Nephron progenitor cell (in vitro differentiated cells): ENCODE measurements at regions not wholly inside any gene's neighbourhood (a gene's known extent, or its start where the extent isn't known, plus 50 kb on each side); places are given as distances from the start of the nearest gene placed in this dataset.

Experiments used
- DNase-seq: peaks from one replicate; pipeline ENCODE4 v3.0.0; 2021
- H3K27ac Mint-ChIP-seq: 2 replicates; pipeline ENCODE4 v1.8.0; 2021; ENCODE audit warnings: mild to moderate bottlenecking, moderate library complexity, mixed read lengths
- H3K27me3 Mint-ChIP-seq: 2 replicates; pipeline ENCODE4 v1.8.0; 2021; ENCODE audit warnings: mild to moderate bottlenecking, low read depth, mixed read lengths; ENCODE audit not compliant: poor library complexity
- H3K36me3 Mint-ChIP-seq: 2 replicates; pipeline ENCODE4 v1.8.0; 2021; ENCODE audit warnings: low read depth, mixed read lengths
- H3K4me1 Mint-ChIP-seq: 2 replicates; pipeline ENCODE4 v1.8.0; 2021; ENCODE audit warnings: mixed read lengths
- H3K4me3 Mint-ChIP-seq: 2 replicates; pipeline ENCODE4 v1.8.0; 2021; ENCODE audit warnings: mild to moderate bottlenecking, moderate library complexity, mixed read lengths
- H3K9me3 Mint-ChIP-seq: 2 replicates; pipeline ENCODE4 v1.8.0; 2021; ENCODE audit warnings: mild to moderate bottlenecking, moderate library complexity, mixed read lengths
- TF ChIP-seq, protein P1 (sequence below): fragments of 200-600 bp; sonication (generic); IDR thresholded peaks from 2 replicates; pipeline ENCODE4 v1.5.0; 2021; ENCODE audit warnings: antibody characterized with exemption

DNA sequence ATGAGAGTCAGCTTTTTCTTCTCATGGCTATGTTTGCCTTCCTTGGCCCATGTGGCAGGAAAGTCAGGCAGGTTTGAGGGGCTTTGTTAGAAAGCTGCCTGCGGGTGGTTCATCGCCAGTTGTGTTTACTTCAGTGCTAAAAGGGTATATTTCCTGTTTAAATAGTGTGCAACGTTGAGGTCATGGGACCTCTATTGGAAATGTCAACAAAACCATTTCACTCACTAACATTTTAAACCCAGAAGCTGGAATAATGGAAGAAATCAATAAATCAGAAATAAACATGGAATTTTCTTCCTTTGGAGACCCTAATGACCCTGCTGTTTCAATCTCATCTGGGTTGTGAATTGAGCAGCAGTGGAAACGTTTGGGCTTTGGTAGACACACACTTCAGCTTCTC lies 185.8 kb downstream of the ANKRD50 start:
- TF ChIP-seq, protein P1, sequence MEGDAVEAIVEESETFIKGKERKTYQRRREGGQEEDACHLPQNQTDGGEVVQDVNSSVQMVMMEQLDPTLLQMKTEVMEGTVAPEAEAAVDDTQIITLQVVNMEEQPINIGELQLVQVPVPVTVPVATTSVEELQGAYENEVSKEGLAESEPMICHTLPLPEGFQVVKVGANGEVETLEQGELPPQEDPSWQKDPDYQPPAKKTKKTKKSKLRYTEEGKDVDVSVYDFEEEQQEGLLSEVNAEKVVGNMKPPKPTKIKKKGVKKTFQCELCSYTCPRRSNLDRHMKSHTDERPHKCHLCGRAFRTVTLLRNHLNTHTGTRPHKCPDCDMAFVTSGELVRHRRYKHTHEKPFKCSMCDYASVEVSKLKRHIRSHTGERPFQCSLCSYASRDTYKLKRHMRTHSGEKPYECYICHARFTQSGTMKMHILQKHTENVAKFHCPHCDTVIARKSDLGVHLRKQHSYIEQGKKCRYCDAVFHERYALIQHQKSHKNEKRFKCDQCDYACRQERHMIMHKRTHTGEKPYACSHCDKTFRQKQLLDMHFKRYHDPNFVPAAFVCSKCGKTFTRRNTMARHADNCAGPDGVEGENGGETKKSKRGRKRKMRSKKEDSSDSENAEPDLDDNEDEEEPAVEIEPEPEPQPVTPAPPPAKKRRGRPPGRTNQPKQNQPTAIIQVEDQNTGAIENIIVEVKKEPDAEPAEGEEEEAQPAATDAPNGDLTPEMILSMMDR: no peak
- Mint-ChIP-seq H3K27me3 (no peaks in the 10 kb centered on the region), H3K4me3 (no peak overlapping the region), H3K9me3 (peaks cover 3% of the 10 kb centered on the region), H3K36me3 (no peaks in the 10 kb centered on the region), H3K27ac (peak overlapping the region; percentile 24), H3K4me1 (no peaks in the 10 kb centered on the region)
- DNase-seq: no peak

DNA sequence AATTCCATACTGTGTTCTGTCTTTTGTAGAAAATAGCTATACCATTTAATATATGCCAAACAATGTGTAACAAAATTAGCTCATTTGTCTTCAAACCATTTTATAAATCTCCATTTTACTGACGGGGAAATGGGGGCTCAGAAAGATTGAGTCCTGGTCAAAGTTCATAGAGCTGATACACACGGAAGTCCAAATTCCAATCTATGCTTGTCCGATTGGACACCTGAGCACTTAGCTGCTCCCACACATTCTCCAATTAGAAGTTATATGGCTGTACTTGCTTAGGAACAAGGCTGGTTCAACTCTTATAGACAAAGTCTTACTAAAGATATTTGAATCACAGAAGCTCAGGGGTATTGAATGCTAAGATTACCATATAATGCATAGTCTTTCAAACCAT lies 185.2 kb downstream of the ANKRD50 start:
- H3K4me3 Mint-ChIP-seq: no peak overlapping the region
- peaks cover 3% of the 10 kb centered on the region for H3K9me3 Mint-ChIP-seq
- no peaks in the 10 kb centered on the region for H3K4me1 Mint-ChIP-seq
- no peak for DNase-seq
- no peaks in the 10 kb centered on the region for H3K36me3 Mint-ChIP-seq
- no peak overlapping the region for H3K27ac Mint-ChIP-seq
- TF ChIP-seq, protein P1: no peak
- H3K27me3 Mint-ChIP-seq: no peaks in the 10 kb centered on the region

DNA sequence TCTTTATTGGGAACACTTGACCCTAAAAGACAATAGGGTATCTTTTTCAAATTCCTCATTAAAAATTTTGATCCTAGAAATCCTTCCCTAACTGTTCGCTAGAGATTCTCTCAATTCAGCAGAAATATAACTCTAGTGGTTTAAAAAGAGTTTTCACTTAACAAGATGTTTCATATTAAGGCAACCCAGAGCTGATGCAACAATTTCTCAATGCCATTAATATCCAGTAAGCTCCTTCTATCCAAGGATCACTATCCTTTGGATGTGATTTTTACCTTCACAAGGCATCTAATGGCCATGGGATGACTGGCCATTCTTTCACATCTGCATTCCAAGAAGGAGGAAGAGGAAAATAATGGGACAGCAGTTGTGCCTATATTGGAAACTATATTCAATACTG lies 183.4 kb downstream of the ANKRD50 start:
- Mint-ChIP-seq H3K9me3 (peaks cover 3% of the 10 kb centered on the region), H3K27ac (no peak overlapping the region), H3K27me3 (no peaks in the 10 kb centered on the region), H3K4me3 (no peak overlapping the region), H3K36me3 (no peaks in the 10 kb centered on the region), H3K4me1 (no peaks in the 10 kb centered on the region)
- DNase-seq: no peak
- TF ChIP-seq, protein P1: no peak

DNA sequence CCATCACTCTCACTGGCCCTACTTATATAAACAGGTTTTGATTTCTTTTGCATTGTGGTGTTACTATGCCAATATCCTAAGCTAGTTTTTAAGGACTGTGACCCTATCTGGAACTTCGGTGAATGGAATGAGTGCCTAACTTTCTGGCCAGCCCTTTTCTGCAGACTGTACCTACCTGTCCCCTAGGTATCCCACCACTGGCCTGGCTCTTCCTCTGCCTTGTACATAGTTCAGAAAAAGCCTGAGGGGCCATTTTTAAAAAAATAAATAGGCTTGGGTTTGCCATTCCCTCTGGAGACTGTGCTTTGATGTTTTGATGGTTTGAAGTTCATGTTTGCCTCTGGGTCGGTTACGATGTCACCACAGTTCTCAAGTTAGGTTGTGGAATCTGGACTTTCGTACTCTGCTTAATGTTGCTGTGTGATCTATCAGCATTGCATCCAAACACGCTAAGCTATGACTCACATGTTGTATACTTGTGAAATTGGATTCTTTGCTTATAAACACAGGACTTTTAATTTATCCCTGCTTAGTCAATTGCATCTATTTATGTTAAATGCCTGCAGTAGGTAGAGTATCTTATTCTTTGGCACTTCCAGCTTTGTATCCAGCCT lies 182.0 kb downstream of the ANKRD50 start:
- no peaks in the 10 kb centered on the region for H3K27me3 Mint-ChIP-seq
- H3K9me3 Mint-ChIP-seq: no peaks in the 10 kb centered on the region
- H3K27ac Mint-ChIP-seq: no peak overlapping the region
- peaks cover 8% of the 10 kb centered on the region for H3K4me1 Mint-ChIP-seq
- H3K36me3 Mint-ChIP-seq: no peaks in the 10 kb centered on the region
- no peak overlapping the region for H3K4me3 Mint-ChIP-seq
- TF ChIP-seq, protein P1: no peak
- no peak for DNase-seq

DNA sequence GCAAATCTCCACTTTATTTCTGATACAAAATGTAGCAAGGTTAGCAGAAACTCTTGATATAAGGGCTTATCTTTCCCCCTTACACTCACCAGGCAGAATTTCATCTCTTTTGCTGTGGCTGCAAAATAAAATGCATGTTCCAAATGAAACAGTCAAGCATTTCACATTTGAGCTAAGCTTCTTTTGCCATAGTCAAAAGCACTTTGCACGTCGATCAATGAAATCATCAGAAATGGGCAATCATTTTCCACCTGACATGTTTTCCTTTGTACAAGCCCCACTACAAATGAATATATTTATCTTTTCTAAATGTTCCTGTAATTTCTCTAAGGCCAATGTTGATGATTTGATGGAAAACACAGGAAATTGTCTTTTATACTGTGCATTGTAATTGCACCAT lies 178.4 kb downstream of the ANKRD50 start:
- Mint-ChIP-seq H3K27ac (no peak overlapping the region), H3K36me3 (no peaks in the 10 kb centered on the region), H3K4me1 (peaks cover 10% of the 10 kb centered on the region), H3K9me3 (no peaks in the 10 kb centered on the region), H3K27me3 (no peaks in the 10 kb centered on the region), H3K4me3 (no peak overlapping the region)
- TF ChIP-seq, protein P1: no peak
- DNase-seq: no peak

DNA sequence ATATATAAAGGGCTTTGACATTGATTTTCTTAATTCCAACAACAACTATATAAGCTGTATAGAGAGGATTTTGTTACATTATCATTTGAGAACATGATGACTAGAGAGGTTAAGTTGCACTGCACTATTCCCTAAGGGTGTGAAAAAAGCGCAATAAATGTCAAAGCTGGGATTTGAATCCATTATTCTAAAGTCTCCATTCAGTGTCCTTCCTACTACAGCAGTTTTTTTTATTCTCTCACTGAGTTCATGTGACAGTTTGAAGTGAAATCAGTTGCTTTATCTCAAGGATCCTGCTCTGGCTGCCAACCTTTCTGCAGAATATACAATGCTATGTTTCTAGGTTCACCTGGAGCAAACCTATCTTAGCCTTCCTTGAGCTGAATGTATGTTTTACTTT lies 177.5 kb downstream of the ANKRD50 start:
- H3K4me3 Mint-ChIP-seq: no peak overlapping the region
- H3K4me1 Mint-ChIP-seq: peaks cover 10% of the 10 kb centered on the region
- no peak for DNase-seq
- no peaks in the 10 kb centered on the region for H3K9me3 Mint-ChIP-seq
- no peak overlapping the region for H3K27ac Mint-ChIP-seq
- TF ChIP-seq, protein P1: no peak
- no peaks in the 10 kb centered on the region for H3K27me3 Mint-ChIP-seq
- no peaks in the 10 kb centered on the region for H3K36me3 Mint-ChIP-seq
